Lung (tissue), 11 donors: ENCODE measurements at regions not wholly inside any gene's neighbourhood (a gene's known extent, or its start where the extent isn't known, plus 50 kb on each side); places are given as distances from the start of the nearest gene placed in this dataset.

Experiments
- ATAC-seq: fragments of 200-7000 bp; cut with Tn5 transposase; one replicate; pipeline ENCODE4 v1.9.1; 2020; ENCODE audit warnings: moderate number of reproducible peaks; ENCODE audit not compliant: insufficient read depth, low FRiP score
- DNase-seq, 3 donors: peaks; one replicate each; pipeline ENCODE4 v3.0.0-alpha.2; 2013 to 2017
- H3K27ac ChIP-seq, 2 donors: one replicate each; pipeline ENCODE4 v1.5.1; 2013; ENCODE audit warnings: mild to moderate bottlenecking in 2 of 2, moderate library complexity in 2 of 2, control low read depth in 1 of 2, inconsistent platforms in 1 of 2, low read depth in 1 of 2, low read length in 1 of 2
- H3K27me3 ChIP-seq, 3 donors: one replicate each; pipeline ENCODE4 v1.5.1; 2013; ENCODE audit warnings: low read length in 2 of 3; ENCODE audit not compliant: control insufficient read depth in 3 of 3, insufficient read depth in 3 of 3
- H3K36me3 ChIP-seq, 4 donors: one replicate each; pipeline ENCODE4 v1.5.1; 2013; ENCODE audit warnings: low read length in 4 of 4, mild to moderate bottlenecking in 1 of 4, moderate library complexity in 1 of 4; ENCODE audit not compliant: control insufficient read depth in 4 of 4, insufficient read depth in 4 of 4
- H3K4me1 ChIP-seq, 5 donors: one replicate each; pipeline ENCODE4 v1.5.1; 2013; ENCODE audit warnings: low read length in 5 of 5, mild to moderate bottlenecking in 2 of 5, moderate library complexity in 1 of 5; ENCODE audit not compliant: control insufficient read depth in 5 of 5, insufficient read depth in 5 of 5
- H3K4me3 ChIP-seq: one replicate; pipeline ENCODE4 v1.5.1; 2013; ENCODE audit warnings: mild to moderate bottlenecking, control low read depth, moderate library complexity
- H3K9ac ChIP-seq, 2 donors: one replicate each; pipeline ENCODE4 v1.5.1; 2013; ENCODE audit warnings: low read length in 2 of 2, control low read depth in 1 of 2; ENCODE audit not compliant: insufficient read depth in 1 of 2
- H3K9me3 ChIP-seq, 4 donors: one replicate each; pipeline ENCODE4 v1.5.1; 2013; ENCODE audit warnings: low read length in 3 of 4, mild to moderate bottlenecking in 1 of 4, moderate library complexity in 1 of 4; ENCODE audit not compliant: control insufficient read depth in 4 of 4, insufficient read depth in 3 of 4
- CTCF ChIP-seq: IDR thresholded peaks from 2 replicates; pipeline ENCODE4 v1.5.1; 2012; ENCODE audit warnings: mild to moderate bottlenecking; ENCODE audit errors: control extremely low read depth, extremely low read depth
- WGBS, 2 donors: extraction: QIAGEN DNeasy Blood & Tissue Kit; methylation state at CpG; one replicate each; pipeline ENCODE4 v1.1.7; 2013; 5-methylcytosine and 5-hydroxymethylcytosine counted together
- donor health status: control.
- donor health status: control.
- donor health status: Bipolar disorder and iron deficiency.
- donor health status: healthy.
- donor health status: DM: yes; HTN: yes; CAD: no.

GRCh38 chr4:78694457-78694787 lies 81.7 kb upstream of the BMP2K start:
- DNase-seq (no peak), ATAC-seq (no peak)
- no peaks in the 10 kb centered on the region for H3K27me3 ChIP-seq
- no peak overlapping the region for H3K9ac ChIP-seq
- H3K36me3 ChIP-seq: no peaks in the 10 kb centered on the region
- 97 to 99% methylated on average over 2 of the region's 2 CpGs for WGBS, 2 donors
- no peaks in the 10 kb centered on the region for H3K9me3 ChIP-seq
- H3K4me1 ChIP-seq: peaks cover 0 to 11% (median 0%) of the 10 kb centered on the region in 5 donors
- H3K4me3 ChIP-seq: no peak overlapping the region
- no peak for TF ChIP-seq CTCF
- no peak overlapping the region for H3K27ac ChIP-seq

GRCh38 chr4:78695910-78696309 lies 80.2 kb upstream of the BMP2K start:
- H3K9me3 ChIP-seq: no peaks in the 10 kb centered on the region
- no peaks in the 10 kb centered on the region for H3K36me3 ChIP-seq
- ATAC-seq: no peak
- TF ChIP-seq CTCF: no peak
- DNase-seq: no peak
- H3K27ac ChIP-seq: no peak overlapping the region
- no peak overlapping the region for H3K4me3 ChIP-seq
- 46 to 65% methylated on average over 1 of the region's 1 CpG for WGBS, 2 donors
- H3K4me1 ChIP-seq: peaks cover 0 to 11% (median 0%) of the 10 kb centered on the region in 5 donors
- H3K27me3 ChIP-seq: no peaks in the 10 kb centered on the region
- no peak overlapping the region for H3K9ac ChIP-seq

GRCh38 chr4:78703079-78703478 lies 73.1 kb upstream of the BMP2K start:
- TF ChIP-seq CTCF: no peak
- DNase-seq (no peak), ATAC-seq (no peak)
- H3K4me1 ChIP-seq: no peaks in the 10 kb centered on the region
- H3K36me3 ChIP-seq: no peaks in the 10 kb centered on the region
- H3K9me3 ChIP-seq: peaks cover 0 to 4% (median under 1%) of the 10 kb centered on the region in 4 donors
- H3K27ac ChIP-seq: no peak overlapping the region
- no peak overlapping the region for H3K9ac ChIP-seq
- no peak overlapping the region for H3K4me3 ChIP-seq
- H3K27me3 ChIP-seq: no peaks in the 10 kb centered on the region

- Histone ChIP-seq H3K9me3 (peaks cover 0 to 4% (median under 1%) of the 10 kb centered on the region in 4 donors), H3K9ac (no peak overlapping the region), H3K27ac (no peak overlapping the region), H3K36me3 (no peaks in the 10 kb centered on the region), H3K4me3 (no peak overlapping the region), H3K27me3 (no peaks in the 10 kb centered on the region), H3K4me1 (no peaks in the 10 kb centered on the region)
- no peak for TF ChIP-seq CTCF
- no peak for ATAC-seq
- no peak for DNase-seq
Measured at GRCh38 chr4:78704317-78704716, 71.8 kb upstream of the BMP2K start.
